Prostate gland (tissue), 2 donors: ENCODE measurements at regions not wholly inside any gene's neighbourhood (a gene's known extent, or its start where the extent isn't known, plus 50 kb on each side); places are given as distances from the start of the nearest gene placed in this dataset.

Source experiments
- POLR2A ChIP-seq: fragments of 450-650 bp; IDR thresholded peaks from one replicate; pipeline ENCODE4 v1.6.1; 2016; ENCODE audit warnings: antibody characterized with exemption, mild to moderate bottlenecking
- POLR2AphosphoS5 ChIP-seq: sonication (generic); formaldehyde crosslinking; IDR thresholded peaks from one replicate; pipeline ENCODE4 v1.6.1; 2017; ENCODE audit warnings: antibody characterized with exemption
- TF ChIP-seq, protein P1 (sequence below), 4 experiments: fragments of 200-600 bp in 2 of 4; fragments of 450-650 bp in 2 of 4; sonication (generic) in 2 of 4; IDR thresholded peaks; 1 replicate in 3 of 4; 2 replicates in 1 of 4; pipeline ENCODE4 v1.5.1; 2016 to 2019; ENCODE audit warnings: antibody characterized with exemption in 4 of 4, mild to moderate bottlenecking in 2 of 4, moderate library complexity in 2 of 4

DNA sequence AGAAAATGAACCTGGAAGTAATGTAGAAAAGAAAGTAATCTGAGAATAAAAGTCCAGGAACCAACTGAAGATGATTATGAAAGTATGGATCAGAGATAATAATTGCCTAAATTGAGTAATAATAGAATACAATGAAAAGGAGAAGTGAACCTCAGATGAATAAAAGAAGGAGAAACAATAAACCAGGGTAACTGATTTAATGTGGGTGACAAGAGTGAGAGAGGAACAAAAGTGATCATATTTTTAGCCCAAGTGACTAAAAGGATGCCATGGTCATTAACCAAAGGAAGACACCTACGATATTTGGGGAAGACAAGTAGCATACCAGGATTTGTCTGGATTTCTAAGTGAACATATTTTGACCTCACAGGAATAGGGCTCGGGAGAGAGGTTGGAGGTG, 600.6 kb downstream of the RNF144A start:
- no peak for TF ChIP-seq POLR2A
- TF ChIP-seq, protein P1, sequence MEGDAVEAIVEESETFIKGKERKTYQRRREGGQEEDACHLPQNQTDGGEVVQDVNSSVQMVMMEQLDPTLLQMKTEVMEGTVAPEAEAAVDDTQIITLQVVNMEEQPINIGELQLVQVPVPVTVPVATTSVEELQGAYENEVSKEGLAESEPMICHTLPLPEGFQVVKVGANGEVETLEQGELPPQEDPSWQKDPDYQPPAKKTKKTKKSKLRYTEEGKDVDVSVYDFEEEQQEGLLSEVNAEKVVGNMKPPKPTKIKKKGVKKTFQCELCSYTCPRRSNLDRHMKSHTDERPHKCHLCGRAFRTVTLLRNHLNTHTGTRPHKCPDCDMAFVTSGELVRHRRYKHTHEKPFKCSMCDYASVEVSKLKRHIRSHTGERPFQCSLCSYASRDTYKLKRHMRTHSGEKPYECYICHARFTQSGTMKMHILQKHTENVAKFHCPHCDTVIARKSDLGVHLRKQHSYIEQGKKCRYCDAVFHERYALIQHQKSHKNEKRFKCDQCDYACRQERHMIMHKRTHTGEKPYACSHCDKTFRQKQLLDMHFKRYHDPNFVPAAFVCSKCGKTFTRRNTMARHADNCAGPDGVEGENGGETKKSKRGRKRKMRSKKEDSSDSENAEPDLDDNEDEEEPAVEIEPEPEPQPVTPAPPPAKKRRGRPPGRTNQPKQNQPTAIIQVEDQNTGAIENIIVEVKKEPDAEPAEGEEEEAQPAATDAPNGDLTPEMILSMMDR (IDR thresholded peaks at IDR 0.05): no peak
- no peak for TF ChIP-seq POLR2AphosphoS5
